Cardiac fibroblast (primary cell): ENCODE measurements at regions not wholly inside any gene's neighbourhood (a gene's known extent, or its start where the extent isn't known, plus 50 kb on each side); places are given as distances from the start of the nearest gene placed in this dataset.

Source experiments
- DNase-seq, 2 donors: peaks; one replicate each; pipeline versions ENCODE4 v3.0.0 to v3.0.0-alpha.2; 2010; ENCODE audit warnings: low read depth in 2 of 2
- H3K4me3 ChIP-seq, 2 donors: replicated peaks in 1 of 2; 1 replicate in 1 of 2; 2 replicates in 1 of 2; pipeline ENCODE4 v1.5.1; 2011; ENCODE audit warnings: low read depth in 2 of 2, low read length in 2 of 2, mild to moderate bottlenecking in 2 of 2, moderate library complexity in 1 of 2
- CTCF ChIP-seq: IDR thresholded peaks from one replicate; pipeline ENCODE4 v1.5.1; 2011; ENCODE audit warnings: low read depth, mild to moderate bottlenecking, low read length, inconsistent platforms

DNA sequence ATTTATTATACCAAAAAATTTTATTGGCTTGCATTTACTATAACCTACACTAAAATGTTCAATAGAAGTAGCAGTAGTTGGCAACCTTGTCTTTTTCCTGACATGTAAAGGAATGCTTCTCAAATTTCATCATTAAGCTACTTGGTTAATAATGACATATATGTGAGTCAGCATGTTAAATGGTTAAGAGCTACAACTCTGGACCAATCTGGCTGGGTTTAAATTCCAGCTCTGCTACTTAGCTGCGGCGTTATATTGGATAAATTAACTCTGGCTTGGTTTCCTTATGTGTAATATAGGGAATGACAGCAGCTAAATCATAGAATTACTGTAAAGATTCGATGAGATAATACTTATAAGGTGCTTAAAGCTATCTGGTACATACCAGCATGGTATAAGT is 53.7 kb upstream of the OTOGL start:
- H3K4me3 ChIP-seq: no peak overlapping the region
- no peak for TF ChIP-seq CTCF
- peak; percentile 24 to 73 for DNase-seq

GRCh38 chr12:80044694-80045046 is 54.7 kb upstream of the OTOGL start:
- peak; percentile 66 to 94 for DNase-seq
- no peak overlapping the region for H3K4me3 ChIP-seq
- no peak for TF ChIP-seq CTCF

- no peak for TF ChIP-seq CTCF
- H3K4me3 ChIP-seq: no peak overlapping the region
- DNase-seq: peak; percentile 49 to 55
These were observed 57.6 kb upstream of the OTOGL start for GRCh38 chr12:80041692-80042091.

DNA sequence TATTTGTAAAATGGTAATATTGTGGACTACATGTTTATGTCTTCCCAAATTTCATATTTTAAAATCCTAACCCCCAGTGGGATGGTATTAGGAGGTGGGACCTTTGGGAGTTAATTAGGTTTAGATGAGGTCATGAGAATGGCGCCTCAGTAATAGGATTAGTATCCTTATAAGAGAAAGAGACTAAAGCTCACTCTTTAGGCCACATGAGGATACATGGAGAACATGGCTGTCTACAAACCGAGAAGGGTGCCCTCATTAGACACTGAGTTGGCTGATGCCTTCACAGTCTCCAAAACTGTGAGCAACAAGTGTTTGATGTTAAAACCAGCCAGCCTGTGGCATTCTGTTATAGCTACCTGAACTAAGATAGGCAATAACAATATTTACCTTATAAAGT is 58.3 kb upstream of the OTOGL start:
- TF ChIP-seq CTCF: no peak

DNA sequence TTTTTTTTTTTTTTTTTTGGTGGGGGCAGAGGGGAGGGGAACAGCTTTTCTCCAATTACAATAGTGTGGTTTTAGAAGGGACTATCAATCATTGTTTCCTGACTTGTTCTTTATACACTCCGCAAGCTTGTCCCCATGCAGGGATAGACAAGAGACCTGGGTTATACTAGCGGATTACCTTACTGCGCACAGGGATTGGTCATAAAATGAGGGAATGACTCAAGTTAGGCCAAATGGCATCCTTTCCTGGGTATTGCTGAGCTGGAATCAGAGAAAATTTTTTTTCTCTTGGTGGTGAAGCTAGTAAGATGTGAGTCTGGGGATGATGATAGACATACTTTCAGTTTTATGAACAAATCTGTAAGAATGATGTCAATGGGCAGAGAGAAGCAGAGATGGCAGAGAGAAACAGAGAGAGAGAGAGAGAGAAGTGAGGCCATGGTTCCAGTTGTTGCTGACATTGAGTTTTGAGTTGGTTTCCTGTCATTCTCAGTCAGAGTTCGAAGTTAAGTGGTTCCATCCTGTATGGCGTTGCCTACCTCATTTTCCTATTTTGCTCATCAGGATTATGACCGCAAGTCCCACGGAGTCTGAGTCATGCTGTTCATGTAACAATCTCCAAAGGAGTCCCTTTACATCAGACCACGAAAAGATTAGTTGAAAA is 59.1 kb upstream of the OTOGL start:
- TF ChIP-seq CTCF: no peak
- peak; percentile 26 to 63 for DNase-seq
- no peak overlapping the region for H3K4me3 ChIP-seq

More for the DNA sequence above, 58.3 kb upstream of the OTOGL start:
- no peak for DNase-seq
- H3K4me3 ChIP-seq: no peak overlapping the region

GRCh38 chr12:80038062-80038560 is 61.2 kb upstream of the OTOGL start:
- no peak for TF ChIP-seq CTCF
- DNase-seq: no peak
- H3K4me3 ChIP-seq: no peak overlapping the region

- DNase-seq: peak; percentile 48 to 83
- no peak overlapping the region for H3K4me3 ChIP-seq
- no peak for TF ChIP-seq CTCF
These were observed 65.9 kb upstream of the OTOGL start for GRCh38 chr12:80033448-80033847.
